Astrocyte (in vitro differentiated cells and primary cell): ENCODE measurements at regions not wholly inside any gene's neighbourhood (a gene's known extent, or its start where the extent isn't known, plus 50 kb on each side); places are given as distances from the start of the nearest gene placed in this dataset.

Experiments used
- EZH2 ChIP-seq: IDR thresholded peaks from 2 replicates; pipeline ENCODE4 v1.6.1; 2012; ENCODE audit warnings: mild to moderate bottlenecking, low read length, inconsistent platforms; ENCODE audit not compliant: insufficient read depth
- TF ChIP-seq, protein P1 (sequence below): IDR thresholded peaks from 2 replicates; pipeline ENCODE4 v1.5.1; 2011; ENCODE audit warnings: low read depth, mild to moderate bottlenecking, inconsistent platforms, low read length, moderate library complexity; ENCODE audit not compliant: insufficient read depth

DNA sequence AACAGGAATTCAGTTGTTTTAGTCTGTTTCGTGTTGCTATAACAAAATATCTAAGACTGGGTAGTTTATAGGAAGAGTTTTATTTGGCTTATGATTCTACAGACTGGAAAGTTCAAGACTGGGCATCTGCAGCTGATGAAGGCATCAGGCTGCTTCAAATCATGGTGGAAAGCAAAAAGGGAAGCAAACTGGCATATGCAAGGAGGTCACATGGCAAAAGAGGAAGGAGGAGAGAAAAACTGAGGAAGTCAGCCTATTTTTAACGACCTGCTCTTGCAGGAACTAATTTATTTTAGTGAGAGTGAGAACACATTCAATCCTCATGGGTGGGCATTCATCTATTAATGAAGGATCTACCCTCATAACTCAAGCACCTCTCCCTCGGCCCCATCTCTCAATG lies 363.1 kb upstream of the HS3ST1 start:
- TF ChIP-seq, protein P1, sequence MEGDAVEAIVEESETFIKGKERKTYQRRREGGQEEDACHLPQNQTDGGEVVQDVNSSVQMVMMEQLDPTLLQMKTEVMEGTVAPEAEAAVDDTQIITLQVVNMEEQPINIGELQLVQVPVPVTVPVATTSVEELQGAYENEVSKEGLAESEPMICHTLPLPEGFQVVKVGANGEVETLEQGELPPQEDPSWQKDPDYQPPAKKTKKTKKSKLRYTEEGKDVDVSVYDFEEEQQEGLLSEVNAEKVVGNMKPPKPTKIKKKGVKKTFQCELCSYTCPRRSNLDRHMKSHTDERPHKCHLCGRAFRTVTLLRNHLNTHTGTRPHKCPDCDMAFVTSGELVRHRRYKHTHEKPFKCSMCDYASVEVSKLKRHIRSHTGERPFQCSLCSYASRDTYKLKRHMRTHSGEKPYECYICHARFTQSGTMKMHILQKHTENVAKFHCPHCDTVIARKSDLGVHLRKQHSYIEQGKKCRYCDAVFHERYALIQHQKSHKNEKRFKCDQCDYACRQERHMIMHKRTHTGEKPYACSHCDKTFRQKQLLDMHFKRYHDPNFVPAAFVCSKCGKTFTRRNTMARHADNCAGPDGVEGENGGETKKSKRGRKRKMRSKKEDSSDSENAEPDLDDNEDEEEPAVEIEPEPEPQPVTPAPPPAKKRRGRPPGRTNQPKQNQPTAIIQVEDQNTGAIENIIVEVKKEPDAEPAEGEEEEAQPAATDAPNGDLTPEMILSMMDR = no peak
- TF ChIP-seq EZH2 = no peak
